H1 (cell line): ENCODE measurements at regions not wholly inside any gene's neighbourhood (a gene's known extent, or its start where the extent isn't known, plus 50 kb on each side); places are given as distances from the start of the nearest gene placed in this dataset.

Experiments
- CTCF ChIA-PET: fragments of 300-600 bp; sonication (Branson Sonifier 250); formaldehyde crosslinking; loops from one replicate; lab custom pipeline; 2021; ENCODE audit not compliant: partially characterized antibody; lab: Charles Lee
- POLR2A ChIA-PET: fragments of 300-600 bp; sonication (Branson Sonifier 250); formaldehyde crosslinking; loops from one replicate; lab custom pipeline; 2021; ENCODE audit warnings: inconsistent platforms; ENCODE audit not compliant: partially characterized antibody; lab: Charles Lee
- DNase-seq, 2 experiments: peaks; one replicate each; pipeline versions ENCODE4 v3.0.0 to v3.0.0-alpha.2; 2010 to 2022; ENCODE audit warnings: low spot score in 2 of 2, low read depth in 1 of 2, mixed read lengths in 1 of 2
- FAIRE-seq: peaks from 2 replicates; lab custom pipeline; 2011; peaks lifted over from hg19 to GRCh38; lab: Jason Lieb, UNC
- H2AFZ ChIP-seq: 2 replicates; pipeline ENCODE4 v1.8.1; 2012; ENCODE audit warnings: low read length, inconsistent platforms
- H2AK5ac ChIP-seq: 2 replicates; pipeline ENCODE4 v1.6.1; 2013; ENCODE audit warnings: low read depth, low read length
- H2BK120ac ChIP-seq: replicated peaks from 2 replicates; pipeline ENCODE3; 2013; ENCODE audit warnings: low read depth, low read length, inconsistent platforms
- H2BK12ac ChIP-seq: 2 replicates; pipeline ENCODE4 v1.6.1; 2013; ENCODE audit warnings: low read depth, low read length
- H2BK15ac ChIP-seq: 2 replicates; pipeline ENCODE4 v1.6.1; 2013; ENCODE audit warnings: low read length
- H2BK20ac ChIP-seq: 2 replicates; pipeline ENCODE4 v1.6.1; 2013; ENCODE audit warnings: low read length
- H2BK5ac ChIP-seq: 2 replicates; pipeline ENCODE4 v1.6.1; 2013; ENCODE audit warnings: low read depth, low read length
- H3K14ac ChIP-seq: 2 replicates; pipeline ENCODE4 v1.6.1; 2013; ENCODE audit warnings: inconsistent platforms; ENCODE audit not compliant: insufficient read length
- H3K18ac ChIP-seq: 2 replicates; pipeline ENCODE4 v1.6.1; 2013; ENCODE audit warnings: low read length; ENCODE audit errors: extremely low read depth
- H3K23ac ChIP-seq: 2 replicates; pipeline ENCODE4 v1.6.1; 2013; ENCODE audit warnings: inconsistent platforms; ENCODE audit not compliant: insufficient read length
- H3K23me2 ChIP-seq: 2 replicates; pipeline ENCODE4 v1.6.1; 2013; ENCODE audit warnings: low read depth, low read length
- H3K27ac ChIP-seq: 2 replicates; pipeline ENCODE4 v1.6.1; 2011; ENCODE audit warnings: low read depth, low read length, inconsistent platforms
- H3K27me3 ChIP-seq, 4 experiments: replicated peaks in 1 of 4; 1 replicate in 1 of 4; 2 replicates in 3 of 4; pipeline versions ENCODE4 v1.6.1 to v1.8.1; 2011 to 2013; ENCODE audit warnings: low read length in 3 of 4, mild to moderate bottlenecking in 3 of 4, inconsistent platforms in 2 of 4, mixed read lengths in 2 of 4, moderate library complexity in 1 of 4; ENCODE audit not compliant: control insufficient read depth in 3 of 4, insufficient read depth in 3 of 4; ENCODE audit errors: extremely low read depth in 1 of 4
- H3K36me3 ChIP-seq, 4 experiments: 2 replicates each; pipeline versions ENCODE4 v1.6.1 to v1.8.1; 2011 to 2013; ENCODE audit warnings: mild to moderate bottlenecking in 4 of 4, low read length in 3 of 4, moderate library complexity in 2 of 4, control low read depth in 1 of 4, inconsistent platforms in 1 of 4; ENCODE audit not compliant: insufficient read depth in 4 of 4, control insufficient read depth in 2 of 4
- H3K4ac ChIP-seq: replicated peaks from 2 replicates; pipeline ENCODE3; 2013; ENCODE audit warnings: low read length, low read depth, mixed read lengths, inconsistent platforms; ENCODE audit not compliant: insufficient read length
- H3K4me1 ChIP-seq, 4 experiments: replicated peaks in 1 of 4; 1 replicate in 1 of 4; 2 replicates in 3 of 4; pipeline versions ENCODE4 v1.6.1 to v1.8.1; 2011 to 2013; ENCODE audit warnings: low read length in 3 of 4, inconsistent platforms in 2 of 4, mixed read lengths in 1 of 4; ENCODE audit not compliant: insufficient read depth in 4 of 4, control insufficient read depth in 3 of 4
- H3K4me2 ChIP-seq, 2 experiments: 2 replicates each; pipeline versions ENCODE4 v1.6.1 to v1.8.1; 2011 to 2013; ENCODE audit warnings: low read depth in 2 of 2, low read length in 2 of 2, control low read depth in 1 of 2, inconsistent platforms in 1 of 2, mild to moderate bottlenecking in 1 of 2; ENCODE audit not compliant: insufficient read depth in 1 of 2
- H3K4me3 ChIP-seq, 4 experiments: fragments of 200-600, 300-600 bp in 1 of 4; sonication (generic), shearing (Covaris generic), sonication (Bioruptor Twin) in 1 of 4; 2 replicates each; pipeline versions ENCODE4 v1.5.1 to v1.8.1; 2011 to 2016; ENCODE audit warnings: low read length in 4 of 4, low read depth in 3 of 4, control low read depth in 2 of 4, inconsistent platforms in 2 of 4, mild to moderate bottlenecking in 2 of 4, mixed read lengths in 1 of 4, moderate library complexity in 1 of 4; ENCODE audit not compliant: insufficient read depth in 2 of 4; ENCODE audit errors: extremely low read depth in 1 of 4
- H3K56ac ChIP-seq: replicated peaks from 2 replicates; pipeline ENCODE3; 2013; ENCODE audit warnings: low read depth, mild to moderate bottlenecking, mixed read lengths, low read length, inconsistent platforms; ENCODE audit not compliant: insufficient read length
- H3K79me1 ChIP-seq: 2 replicates; pipeline ENCODE4 v1.6.1; 2013; ENCODE audit warnings: low read depth, low read length, control low read depth
- H3K79me2 ChIP-seq, 2 experiments: 2 replicates each; pipeline versions ENCODE4 v1.6.1 to v1.8.1; 2012 to 2013; ENCODE audit warnings: low read length in 2 of 2, mild to moderate bottlenecking in 2 of 2, inconsistent platforms in 1 of 2; ENCODE audit not compliant: insufficient read depth in 2 of 2, control insufficient read depth in 1 of 2
- H3K9ac ChIP-seq, 4 experiments: replicated peaks in 1 of 4; 1 replicate in 1 of 4; 2 replicates in 3 of 4; pipeline versions ENCODE4 v1.6.1 to v1.8.1; 2011 to 2013; ENCODE audit warnings: low read depth in 3 of 4, low read length in 3 of 4, control low read depth in 2 of 4, mild to moderate bottlenecking in 2 of 4, moderate library complexity in 2 of 4, inconsistent platforms in 1 of 4; ENCODE audit errors: extremely low read depth in 1 of 4
- H3K9me3 ChIP-seq, 2 experiments: 2 replicates each; pipeline versions ENCODE4 v1.6.1 to v1.8.1; 2012 to 2013; ENCODE audit warnings: mild to moderate bottlenecking in 2 of 2, moderate library complexity in 2 of 2, control low read depth in 1 of 2, inconsistent platforms in 1 of 2, low read depth in 1 of 2, low read length in 1 of 2, mixed read lengths in 1 of 2; ENCODE audit not compliant: insufficient read depth in 2 of 2
- H4K20me1 ChIP-seq, 2 experiments: replicated peaks in 1 of 2; 2 replicates each; pipeline versions ENCODE3 to v1.8.1; 2011 to 2013; ENCODE audit warnings: inconsistent platforms in 2 of 2, low read length in 2 of 2, mild to moderate bottlenecking in 1 of 2; ENCODE audit not compliant: insufficient read depth in 2 of 2, control insufficient read depth in 1 of 2
- H4K5ac ChIP-seq: 2 replicates; pipeline ENCODE4 v1.6.1; 2013; ENCODE audit warnings: low read length, low read depth, mixed read lengths, inconsistent platforms; ENCODE audit not compliant: insufficient read length
- H4K8ac ChIP-seq: 2 replicates; pipeline ENCODE4 v1.8.0; 2013; ENCODE audit warnings: mild to moderate bottlenecking, moderate library complexity, low read length, inconsistent platforms; ENCODE audit not compliant: insufficient read depth; ENCODE audit errors: extremely low read depth
- H4K91ac ChIP-seq: replicated peaks from 2 replicates; pipeline ENCODE3; 2013; ENCODE audit warnings: low read length, mixed read lengths, inconsistent platforms; ENCODE audit not compliant: insufficient read length
- ASH2L ChIP-seq: fragments of 200-600, 300-600 bp; sonication (generic); IDR thresholded peaks from one replicate; pipeline ENCODE4 v1.7.1; 2017; ENCODE audit warnings: low read length
- BACH1 ChIP-seq: IDR thresholded peaks from 2 replicates; pipeline ENCODE4 v1.6.1; 2012; ENCODE audit warnings: low read length, improper control_type of control experiment
- BRCA1 ChIP-seq: IDR thresholded peaks from 2 replicates; pipeline ENCODE4 v1.6.1; 2012; ENCODE audit warnings: low read depth, low read length, improper control_type of control experiment
- CBX5 ChIP-seq: fragments of 300-800, 300-1000 bp; sonication (generic); IDR thresholded peaks from 2 replicates; pipeline ENCODE4 v1.7.1; 2016; ENCODE audit warnings: antibody characterized with exemption, low read length, low read depth
- HDAC2 ChIP-seq, 2 experiments: fragments of 300-600 bp in 1 of 2; sonication (generic) in 1 of 2; IDR thresholded peaks; 2 replicates each; pipeline ENCODE4 v1.6.1; 2011 to 2012; ENCODE audit warnings: low read depth in 2 of 2, low read length in 2 of 2, mild to moderate bottlenecking in 2 of 2, moderate library complexity in 2 of 2, borderline replicate concordance in 1 of 2, inconsistent platforms in 1 of 2
- KDM5A ChIP-seq: fragments of 200-600 bp; IDR thresholded peaks from 2 replicates; pipeline ENCODE4 v1.7.1; 2012; ENCODE audit warnings: mild to moderate bottlenecking, low read length, inconsistent platforms, mixed read lengths
- SIX5 ChIP-seq: IDR thresholded peaks from 2 replicates; pipeline ENCODE4 v1.6.1; 2011; ENCODE audit warnings: mild to moderate bottlenecking, low read depth, low read length
- SP1 ChIP-seq: IDR thresholded peaks from 2 replicates; pipeline ENCODE4 v1.6.1; 2011; ENCODE audit warnings: low read depth, low read length
- TBP ChIP-seq: IDR thresholded peaks from 2 replicates; pipeline ENCODE4 v1.6.1; 2011; ENCODE audit warnings: low read depth, low read length, improper control_type of control experiment
- ZNF274 ChIP-seq: IDR thresholded peaks from 2 replicates; pipeline ENCODE4 v1.7.0; 2012; ENCODE audit warnings: low read length, borderline replicate concordance; ENCODE audit errors: extremely low read depth
- WGBS, 2 experiments: shearing (Covaris generic) in 1 of 2; methylation state at CpG; one replicate each; pipeline versions ENCODE4 v1.1.6 to v1.1.7; 2013 to 2015; ENCODE audit warnings: low lambda C conversion rate in 2 of 2, mixed read lengths in 2 of 2, inconsistent platforms in 1 of 2, low coverage in 1 of 2, missing lambda C conversion rate in 1 of 2; ENCODE audit not compliant: insufficient replicate concordance in 2 of 2, insufficient coverage in 1 of 2, insufficient read length in 1 of 2; ENCODE audit errors: extremely low coverage in 1 of 2, missing lambda C conversion rate in 1 of 2; 5-methylcytosine and 5-hydroxymethylcytosine counted together
- TF ChIP-seq, protein P1 (sequence below), 3 experiments: IDR thresholded peaks; 1 replicate in 2 of 3; 2 replicates in 1 of 3; pipeline versions ENCODE4 v1.5.1 to v1.6.1; 2011; ENCODE audit warnings: low read length in 3 of 3, mild to moderate bottlenecking in 3 of 3, inconsistent platforms in 2 of 3, low read depth in 1 of 3, moderate library complexity in 1 of 3; ENCODE audit not compliant: insufficient read depth in 1 of 3; ENCODE audit errors: control extremely low read depth in 1 of 3
- TF ChIP-seq, protein P2 (sequence below): IDR thresholded peaks from 2 replicates; pipeline ENCODE4 v1.6.1; 2011; ENCODE audit warnings: low read depth, mild to moderate bottlenecking, low read length; ENCODE audit not compliant: insufficient read depth

DNA sequence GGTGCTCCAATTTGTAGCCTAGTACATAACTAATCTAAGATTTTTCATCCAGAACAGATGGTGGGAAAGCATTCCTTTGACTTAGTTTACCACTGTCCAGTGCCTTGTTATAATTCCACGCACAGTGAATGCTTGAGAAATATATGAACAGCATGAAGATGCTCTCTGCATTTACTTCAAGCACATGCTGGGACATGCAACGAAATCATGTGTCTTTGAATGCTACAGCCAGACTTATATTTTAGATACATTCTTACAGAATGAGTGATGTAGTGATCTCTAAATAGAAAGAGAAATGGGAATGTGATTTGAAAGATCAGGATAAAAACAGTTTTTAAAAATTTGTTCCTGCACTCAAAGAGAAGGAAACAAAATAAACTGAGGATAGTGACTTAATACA lies 398.3 kb downstream of the FBXO15 start:
- H3K56ac ChIP-seq, result no peak overlapping the region
- FAIRE-seq, result no peak

More for the DNA sequence above, 398.3 kb downstream of the FBXO15 start:
- TF ChIP-seq ASH2L (no peak), CBX5 (no peak), TBP (no peak), SIX5 (no peak), HDAC2 (IDR thresholded peaks at IDR 0.05; ENCODE audit: borderline replicate concordance in 1 of 2, low read depth in 2 of 2, low read length in 2 of 2) (no peak), BRCA1 (no peak), KDM5A (no peak), BACH1 (no peak), SP1 (no peak), ZNF274 (no peak)
- TF ChIP-seq, protein P1, sequence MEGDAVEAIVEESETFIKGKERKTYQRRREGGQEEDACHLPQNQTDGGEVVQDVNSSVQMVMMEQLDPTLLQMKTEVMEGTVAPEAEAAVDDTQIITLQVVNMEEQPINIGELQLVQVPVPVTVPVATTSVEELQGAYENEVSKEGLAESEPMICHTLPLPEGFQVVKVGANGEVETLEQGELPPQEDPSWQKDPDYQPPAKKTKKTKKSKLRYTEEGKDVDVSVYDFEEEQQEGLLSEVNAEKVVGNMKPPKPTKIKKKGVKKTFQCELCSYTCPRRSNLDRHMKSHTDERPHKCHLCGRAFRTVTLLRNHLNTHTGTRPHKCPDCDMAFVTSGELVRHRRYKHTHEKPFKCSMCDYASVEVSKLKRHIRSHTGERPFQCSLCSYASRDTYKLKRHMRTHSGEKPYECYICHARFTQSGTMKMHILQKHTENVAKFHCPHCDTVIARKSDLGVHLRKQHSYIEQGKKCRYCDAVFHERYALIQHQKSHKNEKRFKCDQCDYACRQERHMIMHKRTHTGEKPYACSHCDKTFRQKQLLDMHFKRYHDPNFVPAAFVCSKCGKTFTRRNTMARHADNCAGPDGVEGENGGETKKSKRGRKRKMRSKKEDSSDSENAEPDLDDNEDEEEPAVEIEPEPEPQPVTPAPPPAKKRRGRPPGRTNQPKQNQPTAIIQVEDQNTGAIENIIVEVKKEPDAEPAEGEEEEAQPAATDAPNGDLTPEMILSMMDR (IDR thresholded peaks at IDR 0.05; ENCODE audit: control extremely low read depth in 1 of 3, insufficient read depth in 1 of 3, low read depth in 1 of 3, low read length in 3 of 3), result no peak
- TF ChIP-seq, protein P2, sequence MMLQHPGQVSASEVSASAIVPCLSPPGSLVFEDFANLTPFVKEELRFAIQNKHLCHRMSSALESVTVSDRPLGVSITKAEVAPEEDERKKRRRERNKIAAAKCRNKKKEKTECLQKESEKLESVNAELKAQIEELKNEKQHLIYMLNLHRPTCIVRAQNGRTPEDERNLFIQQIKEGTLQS, result no peak
- no peak overlapping the region for H2BK120ac ChIP-seq
- H3K23me2 ChIP-seq, result no peaks in the 10 kb centered on the region
- H4K8ac ChIP-seq, result no peak overlapping the region
- no peaks in the 10 kb centered on the region for H3K79me1 ChIP-seq
- H2BK5ac ChIP-seq, result no peak overlapping the region
- H4K20me1 ChIP-seq, result no peaks in the 10 kb centered on the region
- no peak overlapping the region for H3K14ac ChIP-seq
- H3K18ac ChIP-seq, result no peak overlapping the region
- H3K4me1 ChIP-seq, result no peaks in the 10 kb centered on the region
- WGBS, 2 experiments, result 80% methylated on average over 2 of the region's 2 CpGs; no CpG with 5 or more reads in 1 of the 2 experiments
- H3K23ac ChIP-seq, result no peak overlapping the region
- no peak overlapping the region for H3K27ac ChIP-seq
- no peak overlapping the region for H3K4me3 ChIP-seq
- H2BK15ac ChIP-seq, result no peak overlapping the region
- no peaks in the 10 kb centered on the region for H3K9me3 ChIP-seq
- ChIA-PET POLR2A (no interaction called here), CTCF (no interaction called here)
- no peaks in the 10 kb centered on the region for H3K79me2 ChIP-seq
- no peak overlapping the region for H2AK5ac ChIP-seq
- no peak overlapping the region for H3K4ac ChIP-seq
- no peak for DNase-seq
- no peaks in the 10 kb centered on the region for H3K27me3 ChIP-seq
- H3K36me3 ChIP-seq, result no peaks in the 10 kb centered on the region
- peak overlapping the region in 1 of 4 experiments; percentile 8; a peak in 1 of 7 replicates for H3K9ac ChIP-seq
- H4K5ac ChIP-seq, result no peak overlapping the region
- H4K91ac ChIP-seq, result no peak overlapping the region
- no peak overlapping the region for H3K4me2 ChIP-seq
- no peak overlapping the region for H2BK20ac ChIP-seq
- no peak overlapping the region for H2BK12ac ChIP-seq
- no peak overlapping the region for H2AFZ ChIP-seq
